IMR-90 (cell line): ENCODE measurements at regions not wholly inside any gene's neighbourhood (a gene's known extent, or its start where the extent isn't known, plus 50 kb on each side); places are given as distances from the start of the nearest gene placed in this dataset.
A peak's percentile ranks its signal among the peaks of the same experiment; 100 is the strongest.

Source experiments
- ATAC-seq: fragments of 200-7000 bp; cut with Tn5 transposase; 2 replicates; pipeline ENCODE4 v1.9.1; 2020; ENCODE audit warnings: low read depth, mild to moderate bottlenecking, moderate library complexity
- BruUV-seq: library from RNA; stranded (reverse); fragments of 400-500 nt; replicated peaks from 2 replicates; lab custom pipeline; 2021; lab: Mats Ljungman, UMichigan
- CTCF ChIA-PET: fragments of 300-600 bp; formaldehyde crosslinking; extraction: SDS; loops from one replicate; lab custom pipeline; 2021; ENCODE audit warnings: antibody characterized with exemption; lab: Yijun Ruan, JAX
- POLR2A ChIA-PET: fragments of 300-600 bp; sonication (Branson Sonifier 250); formaldehyde crosslinking; loops from one replicate; lab custom pipeline; 2022; ENCODE audit warnings: antibody characterized with exemption; ENCODE audit not compliant: unreplicated experiment; lab: Charles Lee
- DNase-seq: peaks from one replicate; pipeline ENCODE4 v3.0.0; 2013
- H2AFZ ChIP-seq: replicated peaks from 2 replicates; pipeline ENCODE3; 2013; ENCODE audit warnings: low read length, mild to moderate bottlenecking; ENCODE audit not compliant: poor library complexity
- H2AK5ac ChIP-seq: 2 replicates; pipeline ENCODE4 v1.6.1; 2013; ENCODE audit warnings: low read depth, low read length, inconsistent platforms
- H2AK9ac ChIP-seq: replicated peaks from 2 replicates; pipeline ENCODE3; 2013; ENCODE audit warnings: mild to moderate bottlenecking, low read depth, low read length, moderate library complexity; ENCODE audit not compliant: poor library complexity
- H2BK120ac ChIP-seq: 2 replicates; pipeline ENCODE4 v1.6.1; 2013; ENCODE audit warnings: low read depth, low read length, inconsistent platforms
- H2BK15ac ChIP-seq: 3 replicates; pipeline ENCODE4 v1.6.1; 2013; ENCODE audit warnings: low read depth, low read length, inconsistent platforms
- H2BK20ac ChIP-seq: 2 replicates; pipeline ENCODE4 v1.6.1; 2013; ENCODE audit warnings: low read depth, mild to moderate bottlenecking, inconsistent platforms, low read length, moderate library complexity
- H2BK5ac ChIP-seq: 2 replicates; pipeline ENCODE4 v1.6.1; 2013; ENCODE audit warnings: mild to moderate bottlenecking, low read depth, low read length, inconsistent platforms; ENCODE audit not compliant: poor library complexity, severe bottlenecking
- H3K14ac ChIP-seq: replicated peaks from 2 replicates; pipeline ENCODE4 v1.6.1; 2013; ENCODE audit warnings: low read depth, low read length, inconsistent platforms
- H3K18ac ChIP-seq: 2 replicates; pipeline ENCODE4 v1.6.1; 2013; ENCODE audit warnings: low read depth, low read length, control low read depth
- H3K23ac ChIP-seq: 2 replicates; pipeline ENCODE4 v1.6.1; 2013; ENCODE audit warnings: low read depth, low read length, inconsistent platforms
- H3K27ac ChIP-seq: 2 replicates; pipeline ENCODE4 v1.5.1; 2013; ENCODE audit warnings: mild to moderate bottlenecking, control low read depth, low read length; ENCODE audit not compliant: insufficient read depth
- H3K27me3 ChIP-seq: 2 replicates; pipeline ENCODE4 v1.6.1; 2013; ENCODE audit warnings: low read length; ENCODE audit not compliant: control insufficient read depth, insufficient read depth
- H3K36me3 ChIP-seq: 2 replicates; pipeline ENCODE4 v1.6.1; 2013; ENCODE audit warnings: low read length, mixed read lengths; ENCODE audit not compliant: control insufficient read depth, insufficient read depth
- H3K4ac ChIP-seq: 2 replicates; pipeline ENCODE4 v1.6.1; 2013; ENCODE audit warnings: low read depth, low read length, inconsistent platforms
- H3K4me1 ChIP-seq: 2 replicates; pipeline ENCODE4 v1.6.1; 2013; ENCODE audit warnings: low read length, mixed read lengths; ENCODE audit not compliant: control insufficient read depth, insufficient read depth
- H3K4me2 ChIP-seq: 2 replicates; pipeline ENCODE4 v1.6.1; 2013; ENCODE audit warnings: low read depth, mild to moderate bottlenecking, control low read depth, low read length, moderate library complexity
- H3K4me3 ChIP-seq: 2 replicates; pipeline ENCODE4 v1.5.1; 2013; ENCODE audit warnings: low read depth, mild to moderate bottlenecking, control low read depth, low read length, moderate library complexity; ENCODE audit not compliant: insufficient read depth
- H3K56ac ChIP-seq: 2 replicates; pipeline ENCODE4 v1.6.1; 2013; ENCODE audit warnings: low read length, inconsistent platforms; ENCODE audit not compliant: insufficient read depth; ENCODE audit errors: extremely low read depth
- H3K79me1 ChIP-seq, 2 experiments: 2 replicates each; pipeline ENCODE4 v1.6.1; 2013; ENCODE audit warnings: low read length in 2 of 2, inconsistent platforms in 1 of 2, low read depth in 1 of 2
- H3K9ac ChIP-seq: 2 replicates; pipeline ENCODE4 v1.6.1; 2013; ENCODE audit warnings: low read depth, low read length, control low read depth
- H3K9me1 ChIP-seq: 2 replicates; pipeline ENCODE4 v1.6.1; 2013; ENCODE audit warnings: low read length, inconsistent platforms; ENCODE audit not compliant: insufficient read depth
- H3K9me3 ChIP-seq: 2 replicates; pipeline ENCODE4 v1.6.1; 2013; ENCODE audit warnings: low read length; ENCODE audit not compliant: control insufficient read depth, insufficient read depth
- H4K20me1 ChIP-seq: 2 replicates; pipeline ENCODE4 v1.6.1; 2013; ENCODE audit warnings: low read length, inconsistent platforms; ENCODE audit not compliant: insufficient read depth
- H4K5ac ChIP-seq: 2 replicates; pipeline ENCODE4 v1.6.1; 2013; ENCODE audit warnings: mild to moderate bottlenecking, low read depth, low read length, control low read depth
- H4K8ac ChIP-seq, 2 experiments: 2 replicates each; pipeline ENCODE4 v1.6.1; 2013; ENCODE audit warnings: low read depth in 2 of 2, low read length in 2 of 2, control low read depth in 1 of 2, inconsistent platforms in 1 of 2
- H4K91ac ChIP-seq: 2 replicates; pipeline ENCODE4 v1.6.1; 2013; ENCODE audit warnings: low read depth, low read length, inconsistent platforms; ENCODE audit not compliant: insufficient read depth
- FOS ChIP-seq: fragments of 150-350 bp; IDR thresholded peaks from 2 replicates; pipeline ENCODE4 v1.6.1; 2016; ENCODE audit warnings: low read depth, low read length
- MAZ ChIP-seq: IDR thresholded peaks from 2 replicates; pipeline ENCODE4 v1.6.1; 2012; ENCODE audit warnings: low read depth, mild to moderate bottlenecking, low read length, improper control_type of control experiment, moderate library complexity, borderline replicate concordance
- RCOR1 ChIP-seq: IDR thresholded peaks from 2 replicates; pipeline ENCODE4 v1.6.1; 2012; ENCODE audit warnings: mild to moderate bottlenecking, low read length, improper control_type of control experiment; ENCODE audit not compliant: insufficient replicate concordance
- SMC3 ChIP-seq: fragments of 150-350 bp; IDR thresholded peaks from 2 replicates; pipeline ENCODE4 v1.6.1; 2016; ENCODE audit warnings: low read depth, mild to moderate bottlenecking, antibody characterized with exemption, low read length, moderate library complexity
- WGBS, 2 experiments: methylation state at CpG; one replicate each; pipeline versions ENCODE4 v1.1.5 to v1.1.7; 2013; ENCODE audit warnings: missing lambda C conversion rate in 2 of 2; ENCODE audit not compliant: insufficient read length in 1 of 2; ENCODE audit errors: extremely low coverage in 2 of 2; 5-methylcytosine and 5-hydroxymethylcytosine counted together
- dilution Hi-C: fragments of 300-500 bp; cut with HindIII; formaldehyde crosslinking; loops from one replicate; pipeline ENCODE4 v1.14.3; 2018; ENCODE audit warnings: low sequenced_read_pairs; ENCODE audit not compliant: unreplicated experiment
- in situ Hi-C: fragments of 300-500 bp; cut with MboI; formaldehyde crosslinking; loops from 3 replicates; pipeline ENCODE4 v1.14.3; 2019; ENCODE audit warnings: low sequenced_read_pairs, inconsistent platforms, mixed read lengths
- intact Hi-C: fragments of 100-400 bp; cut with micrococcal nuclease; formaldehyde crosslinking; loops from 2 replicates; pipeline ENCODE4 v1.10.0; 2022

DNA sequence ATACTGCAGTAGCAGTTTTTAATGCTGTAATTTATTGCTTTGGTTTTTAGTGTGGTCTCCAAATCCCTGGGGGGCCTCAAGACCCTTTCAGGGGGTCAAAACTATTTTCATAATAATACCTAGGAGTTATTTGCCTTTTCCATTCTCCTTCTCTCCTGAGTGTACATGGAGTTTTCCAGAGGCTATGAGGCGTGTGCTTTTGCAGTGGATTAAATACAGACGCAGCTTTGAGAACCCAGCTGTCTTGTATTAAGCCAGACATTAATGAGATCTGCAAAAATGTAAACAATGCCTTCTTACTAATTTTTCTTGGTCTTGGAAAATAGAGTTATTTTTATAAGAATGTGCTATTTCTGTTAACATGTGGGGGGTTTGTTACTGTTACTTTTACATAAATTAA lies 68.6 kb downstream of the SLC25A47 start:
- Histone ChIP-seq H2BK5ac (no peak overlapping the region), H3K27me3 (no peaks in the 10 kb centered on the region), H4K8ac (no peak overlapping the region), H2AK9ac (no peak overlapping the region), H3K14ac (no peak overlapping the region), H3K9me1 (peaks cover 26% of the 10 kb centered on the region), H3K4me2 (no peak overlapping the region), H3K18ac (no peak overlapping the region), H4K5ac (no peak overlapping the region), H3K23ac (no peak overlapping the region), H3K9me3 (no peaks in the 10 kb centered on the region), H2AK5ac (no peak overlapping the region), H3K4ac (no peak overlapping the region), H3K9ac (no peak overlapping the region), H2AFZ (no peak overlapping the region), H3K4me3 (no peak overlapping the region), H3K36me3 (peaks cover 2% of the 10 kb centered on the region; the same call in 1 of the 2 replicates), H2BK15ac (no peak overlapping the region), H3K56ac (no peak overlapping the region), H3K27ac (peak overlapping the region; percentile 19; the same call in 1 of the 2 replicates), H3K4me1 (peaks cover 29% of the 10 kb centered on the region), H2BK120ac (no peak overlapping the region), H4K91ac (no peak overlapping the region), H4K20me1 (peaks cover 24% of the 10 kb centered on the region), H2BK20ac (no peak overlapping the region), H3K79me1 (peaks cover 35 to 51% of the 10 kb centered on the region in 2 experiments)
- ATAC-seq = peak; percentile 77
- ChIA-PET CTCF (interaction anchor here (0.9 kb wide), 2 partner anchors 26 to 254 kb away, joined by 3 read pairs; no protein-coding TSS in a partner anchor), POLR2A (no interaction called here)
- DNase-seq = peak; percentile 67
- BruUV-seq = no TSS peak
- no CpG with 5 or more reads among the region's 2 CpGs for WGBS, 2 experiments
- dilution Hi-C loops (no loop called here), intact Hi-C loops (no loop called here), in situ Hi-C loops (no loop called here)
- TF ChIP-seq FOS (no peak), RCOR1 (no peak), MAZ (no peak), SMC3 (no peak)
